DND-41 (cell line): ENCODE measurements at regions not wholly inside any gene's neighbourhood (a gene's known extent, or its start where the extent isn't known, plus 50 kb on each side); places are given as distances from the start of the nearest gene placed in this dataset.

Experiments
- ATAC-seq: fragments of 200-7000 bp; cut with Tn5 transposase; 3 replicates; pipeline ENCODE4 v1.9.1; 2021; ENCODE audit warnings: low read depth; ENCODE audit not compliant: insufficient read depth
- DNase-seq: peaks from one replicate; pipeline ENCODE4 v3.0.0-alpha.2; 2020
- H2AFZ ChIP-seq: 2 replicates; pipeline ENCODE4 v1.6.0; 2012; ENCODE audit warnings: low read depth, low read length
- H3K27ac ChIP-seq: 2 replicates; pipeline ENCODE4 v1.5.1; 2012; ENCODE audit warnings: low read length, inconsistent platforms
- H3K27me3 ChIP-seq: fragments of 200-600 bp; sonication (generic); 2 replicates; pipeline ENCODE4 v1.6.0; 2012; ENCODE audit warnings: low read length, mild to moderate bottlenecking, inconsistent platforms; ENCODE audit not compliant: insufficient read depth, poor library complexity
- H3K36me3 ChIP-seq: 2 replicates; pipeline ENCODE4 v1.5.1; 2012; ENCODE audit warnings: low read length, inconsistent platforms; ENCODE audit not compliant: insufficient read depth
- H3K4me1 ChIP-seq: 2 replicates; pipeline ENCODE4 v1.5.1; 2012; ENCODE audit warnings: mild to moderate bottlenecking, low read length; ENCODE audit not compliant: insufficient read depth
- H3K4me2 ChIP-seq: 2 replicates; pipeline ENCODE4 v1.6.0; 2012; ENCODE audit warnings: mild to moderate bottlenecking, moderate library complexity, low read length, inconsistent platforms; ENCODE audit not compliant: insufficient read depth
- H3K4me3 ChIP-seq, 2 experiments: fragments of 200-600 bp in 1 of 2; shearing (Covaris generic) in 1 of 2; 2 replicates each; pipeline ENCODE4 v1.5.1; 2012 to 2016; ENCODE audit warnings: inconsistent platforms in 2 of 2, low read length in 2 of 2, mild to moderate bottlenecking in 2 of 2, low read depth in 1 of 2, moderate library complexity in 1 of 2
- H3K79me2 ChIP-seq: 2 replicates; pipeline ENCODE4 v1.6.0; 2012; ENCODE audit warnings: low read length, inconsistent platforms; ENCODE audit not compliant: insufficient read depth
- H3K9ac ChIP-seq: 2 replicates; pipeline ENCODE4 v1.6.0; 2012; ENCODE audit warnings: low read depth, mild to moderate bottlenecking, inconsistent platforms, low read length, moderate library complexity
- H3K9me3 ChIP-seq: 2 replicates; pipeline ENCODE4 v1.5.1; 2012; ENCODE audit warnings: low read length, moderate library complexity, mild to moderate bottlenecking, inconsistent platforms; ENCODE audit not compliant: insufficient read depth, severe bottlenecking
- H4K20me1 ChIP-seq: 2 replicates; pipeline ENCODE4 v1.6.0; 2012; ENCODE audit warnings: low read length; ENCODE audit not compliant: insufficient read depth
- CTCF ChIP-seq: IDR thresholded peaks from 2 replicates; pipeline ENCODE4 v1.5.1; 2012; ENCODE audit warnings: borderline replicate concordance, low read length, moderate library complexity, mild to moderate bottlenecking; ENCODE audit not compliant: poor library complexity, severe bottlenecking; ENCODE audit errors: extremely low read depth
- EZH2 ChIP-seq: IDR thresholded peaks from 3 replicates; pipeline ENCODE4 v1.6.1; 2012; ENCODE audit warnings: borderline replicate concordance, low read depth, mild to moderate bottlenecking, moderate library complexity, low read length, inconsistent platforms; ENCODE audit not compliant: severe bottlenecking

- ATAC-seq (no peak), DNase-seq (no peak)
- Histone ChIP-seq H3K27ac (no peak overlapping the region), H2AFZ (no peak overlapping the region), H3K9ac (no peak overlapping the region), H3K36me3 (no peaks in the 10 kb centered on the region), H3K27me3 (no peaks in the 10 kb centered on the region), H3K4me3 (no peak overlapping the region), H3K79me2 (no peaks in the 10 kb centered on the region), H3K4me1 (no peaks in the 10 kb centered on the region), H3K4me2 (no peak overlapping the region), H4K20me1 (no peaks in the 10 kb centered on the region), H3K9me3 (no peaks in the 10 kb centered on the region)
- TF ChIP-seq EZH2 (no peak), CTCF (no peak)
Observed at GRCh38 chr16:59601452-59601851, 867.3 kb upstream of the GOT2 start.

GRCh38 chr16:59597269-59597668 is 863.2 kb upstream of the GOT2 start:
- no peak overlapping the region for H3K9ac ChIP-seq
- H3K36me3 ChIP-seq, result no peaks in the 10 kb centered on the region
- ATAC-seq (no peak), DNase-seq (no peak)
- no peaks in the 10 kb centered on the region for H3K79me2 ChIP-seq
- H3K4me2 ChIP-seq, result no peak overlapping the region
- no peaks in the 10 kb centered on the region for H3K4me1 ChIP-seq
- no peak overlapping the region for H3K27ac ChIP-seq
- H2AFZ ChIP-seq, result no peak overlapping the region
- H4K20me1 ChIP-seq, result no peaks in the 10 kb centered on the region
- no peak for TF ChIP-seq EZH2
- TF ChIP-seq CTCF, result no peak
- H3K27me3 ChIP-seq, result no peaks in the 10 kb centered on the region
- H3K9me3 ChIP-seq, result no peaks in the 10 kb centered on the region
- no peak overlapping the region for H3K4me3 ChIP-seq

GRCh38 chr16:59596693-59597092 is 862.6 kb upstream of the GOT2 start:
- H3K27me3 ChIP-seq, result no peaks in the 10 kb centered on the region

More at GRCh38 chr16:59596693-59597092, 862.6 kb upstream of the GOT2 start:
- DNase-seq (no peak), ATAC-seq (no peak)
- Histone ChIP-seq H3K4me1 (no peaks in the 10 kb centered on the region), H3K36me3 (no peaks in the 10 kb centered on the region), H3K79me2 (no peaks in the 10 kb centered on the region), H3K9me3 (no peaks in the 10 kb centered on the region), H3K4me3 (no peak overlapping the region), H4K20me1 (no peaks in the 10 kb centered on the region), H2AFZ (no peak overlapping the region), H3K9ac (no peak overlapping the region), H3K4me2 (no peak overlapping the region), H3K27ac (no peak overlapping the region)
- TF ChIP-seq CTCF (no peak), EZH2 (no peak)
